HG03095 (cell line): ENCODE measurements at regions not wholly inside any gene's neighbourhood (a gene's known extent, or its start where the extent isn't known, plus 50 kb on each side); places are given as distances from the start of the nearest gene placed in this dataset.

Source experiments
- ATAC-seq: cut with Tn5 transposase; IDR thresholded peaks from one replicate; pipeline ENCODE4 v1.9.1; 2021; ENCODE audit warnings: moderate library complexity; ENCODE audit not compliant: unreplicated experiment

DNA sequence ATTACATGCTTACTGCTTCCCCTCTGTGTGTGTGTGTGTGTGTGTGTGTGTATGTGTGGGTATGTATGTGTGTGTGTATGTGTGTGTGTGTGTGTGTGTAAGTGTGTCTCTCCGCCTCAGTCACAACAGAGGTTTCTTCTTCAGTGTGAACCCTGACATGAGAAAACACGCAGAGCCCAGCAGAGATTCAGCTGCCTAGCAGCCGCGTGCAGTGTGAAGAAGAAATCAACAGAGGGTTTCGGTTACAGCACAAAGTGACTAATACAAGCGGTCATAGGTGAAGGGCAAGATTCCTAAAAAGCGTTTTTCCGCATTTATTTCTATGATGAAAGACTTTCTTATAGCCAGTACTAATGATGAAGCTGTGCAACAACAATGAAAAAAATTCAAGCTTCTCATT is 55.3 kb upstream of the ZFP42 start:
- ATAC-seq, result no peak

GRCh38 chr4:187942968-187943367 is 52.6 kb upstream of the ZFP42 start:
- no peak for ATAC-seq

DNA sequence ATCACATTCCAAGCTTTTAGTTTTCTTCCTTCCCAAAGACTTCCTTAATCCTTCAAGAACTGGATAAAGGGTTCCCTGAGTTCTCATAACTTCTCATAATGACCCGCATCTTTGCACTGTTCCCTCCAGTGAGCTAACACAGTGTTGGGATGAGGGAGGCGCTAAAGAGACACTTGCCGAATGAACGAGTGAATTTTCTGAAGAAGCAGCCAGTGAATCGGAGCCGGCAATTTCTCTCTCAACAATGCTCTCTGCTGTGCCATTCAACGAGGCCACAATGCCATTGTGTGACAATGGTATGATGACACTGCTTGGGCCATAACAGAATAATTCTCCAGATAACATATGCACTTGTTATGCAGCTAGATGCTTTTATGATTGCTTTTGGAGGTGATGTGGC is 51.4 kb upstream of the ZFP42 start:
- no peak for ATAC-seq
